BLaER1 treated with 17β-estradiol and CSF1 and Interleukin-3, amounts not matched to agents 10 nM and 100 nM (cell line): ENCODE measurements at regions not wholly inside any gene's neighbourhood (a gene's known extent, or its start where the extent isn't known, plus 50 kb on each side); places are given as distances from the start of the nearest gene placed in this dataset.

Experiments
- H3K27ac ChIP-seq, 11 experiments: shearing (Covaris generic); formaldehyde crosslinking; 2 replicates each; pipeline ENCODE4 v1.8.1; 2022
- H3K27me3 ChIP-seq, 11 experiments: shearing (Covaris generic); formaldehyde crosslinking; 2 replicates each; pipeline ENCODE4 v1.8.1; 2022
- H3K36me3 ChIP-seq, 11 experiments: shearing (Covaris generic); formaldehyde crosslinking; 2 replicates each; pipeline ENCODE4 v1.8.1; 2022
- H3K4me1 ChIP-seq, 10 experiments: shearing (Covaris generic); formaldehyde crosslinking; 2 replicates each; pipeline ENCODE4 v1.8.1; 2022
- H3K4me2 ChIP-seq, 11 experiments: shearing (Covaris generic); formaldehyde crosslinking; 2 replicates each; pipeline ENCODE4 v1.8.1; 2022
- H3K4me3 ChIP-seq, 10 experiments: shearing (Covaris generic); formaldehyde crosslinking; 2 replicates each; pipeline ENCODE4 v1.8.1; 2022
- H3K9ac ChIP-seq, 11 experiments: shearing (Covaris generic); formaldehyde crosslinking; 2 replicates each; pipeline ENCODE4 v1.8.1; 2022
- H3K9me3 ChIP-seq, 11 experiments: shearing (Covaris generic); formaldehyde crosslinking; replicated peaks in 1 of 11; 2 replicates each; pipeline ENCODE4 v1.8.1; 2022
- H4K20me1 ChIP-seq, 11 experiments: shearing (Covaris generic); formaldehyde crosslinking; 2 replicates each; pipeline ENCODE4 v1.8.1; 2022
- Cebpa-rat ChIP-seq, 11 experiments: shearing (Covaris generic); IDR thresholded peaks; 2 replicates each; pipeline ENCODE4 v1.8.1; 2022

DNA sequence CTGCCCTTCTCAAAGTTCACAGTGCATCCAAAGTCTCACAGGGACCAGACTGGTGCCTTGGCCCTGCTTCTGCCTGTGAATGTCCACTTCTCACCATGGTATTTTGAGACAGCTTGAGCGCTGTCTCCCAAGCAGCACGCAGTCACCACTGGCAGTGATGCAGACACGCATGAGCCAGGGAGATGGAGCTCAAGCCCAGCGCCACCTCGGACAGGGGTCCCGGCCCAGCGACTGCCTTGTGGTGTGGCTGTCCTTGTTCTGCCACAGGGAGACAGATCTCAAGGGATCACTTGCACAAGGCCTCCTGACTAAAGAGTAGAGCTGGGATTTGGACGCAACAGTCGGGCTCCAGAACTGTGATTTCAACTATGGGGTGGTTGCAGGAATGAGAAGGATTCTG, 92.6 kb upstream of the MBL2 start:
- Histone ChIP-seq H3K4me3 (no peak overlapping the region), H3K9me3 (peaks cover 19 to 37% (median 27%) of the 10 kb centered on the region in 11 experiments), H3K27ac (no peak overlapping the region), H3K27me3 (no peaks in the 10 kb centered on the region), H3K4me1 (no peaks in the 10 kb centered on the region), H3K36me3 (0 out of 22 replicates have a peak, but pooled peaks cover 0 to 4% (median 0%) of the 10 kb centered on the region in 11 experiments), H3K4me2 (no peak overlapping the region), H4K20me1 (no peaks in the 10 kb centered on the region), H3K9ac (no peak overlapping the region)
- no peak for TF ChIP-seq Cebpa-rat (IDR thresholded peaks at IDR 0.05)

DNA sequence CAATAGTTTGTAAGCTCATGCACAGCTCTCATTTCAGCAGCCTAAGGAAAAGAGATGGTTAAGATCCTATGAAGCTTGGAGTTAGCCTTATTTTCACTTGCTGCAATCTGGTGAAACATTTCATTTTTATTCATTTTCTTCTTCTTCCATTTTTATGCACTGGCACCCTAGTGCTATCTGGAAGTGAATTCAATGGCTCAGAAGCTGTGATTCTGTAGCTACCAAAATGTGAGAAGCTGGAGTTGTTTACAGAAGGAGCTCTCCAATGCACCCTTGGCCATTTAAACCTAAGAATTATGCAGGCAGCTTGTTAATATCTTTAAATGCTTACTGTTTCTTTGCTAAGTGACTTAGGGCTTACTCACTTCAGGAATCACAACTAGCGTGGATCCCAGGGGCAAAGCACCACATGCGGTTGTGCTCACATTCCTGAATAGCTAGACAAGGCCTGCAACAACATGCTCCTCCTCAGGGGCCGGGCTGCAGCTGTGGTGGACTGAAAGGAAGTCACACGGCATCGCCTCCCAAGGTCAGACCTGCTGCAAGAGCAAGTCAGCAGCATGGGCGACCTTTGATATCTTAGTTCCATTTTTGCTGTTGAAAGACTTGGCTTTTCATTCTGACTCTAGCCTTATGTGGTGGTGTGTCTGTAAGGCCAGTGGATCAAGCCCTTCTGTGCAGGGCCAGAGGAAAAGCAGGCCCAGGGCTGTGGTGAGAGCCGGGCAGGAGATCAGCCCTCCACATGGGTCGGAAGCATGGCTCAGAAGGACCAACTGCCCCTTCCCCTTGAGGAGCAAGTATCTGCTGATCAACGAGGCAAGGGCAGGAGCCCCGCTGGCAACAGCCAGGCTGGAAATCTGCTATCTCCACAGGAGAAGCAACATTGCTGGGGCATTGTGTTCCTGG, 91.9 kb upstream of the MBL2 start:
- Histone ChIP-seq H3K9me3 (peaks cover 17 to 32% (median 23%) of the 10 kb centered on the region in 11 experiments), H4K20me1 (no peaks in the 10 kb centered on the region), H3K4me1 (no peaks in the 10 kb centered on the region), H3K4me3 (no peak overlapping the region), H3K9ac (no peak overlapping the region), H3K27me3 (no peaks in the 10 kb centered on the region), H3K36me3 (0 out of 22 replicates have a peak, but pooled peaks cover 0 to 4% (median 0%) of the 10 kb centered on the region in 11 experiments), H3K4me2 (no peak overlapping the region), H3K27ac (no peak overlapping the region)
- no peak for TF ChIP-seq Cebpa-rat (IDR thresholded peaks at IDR 0.05)

DNA sequence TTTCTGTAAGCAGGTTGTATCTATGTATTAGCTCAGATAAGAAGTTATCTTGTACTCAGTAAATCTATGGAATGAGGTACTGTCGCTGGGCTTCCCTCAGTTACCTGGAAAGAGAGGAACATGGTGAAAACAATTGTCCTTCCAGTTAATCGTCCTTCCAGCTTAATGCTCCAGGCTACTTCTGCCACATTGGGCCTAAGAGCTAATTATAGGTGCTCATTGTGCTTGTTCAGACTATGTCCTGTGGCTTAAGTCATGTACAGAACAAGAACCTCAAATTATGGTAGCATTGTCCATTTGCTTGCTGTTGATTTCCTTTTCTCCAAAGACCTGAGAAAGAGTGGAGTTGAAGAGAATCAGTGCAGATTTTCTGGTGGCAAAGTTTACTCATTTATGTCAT, 86.1 kb upstream of the MBL2 start:
- Histone ChIP-seq H3K27ac (no peak overlapping the region), H3K4me2 (no peak overlapping the region), H3K36me3 (no peaks in the 10 kb centered on the region), H3K27me3 (no peaks in the 10 kb centered on the region), H3K9me3 (no peaks in the 10 kb centered on the region), H3K9ac (no peak overlapping the region), H4K20me1 (no peaks in the 10 kb centered on the region), H3K4me1 (peaks cover 0 to 9% (median 0%) of the 10 kb centered on the region in 10 experiments; a peak in 1 of 20 replicates), H3K4me3 (no peak overlapping the region)
- no peak for TF ChIP-seq Cebpa-rat (IDR thresholded peaks at IDR 0.05)

DNA sequence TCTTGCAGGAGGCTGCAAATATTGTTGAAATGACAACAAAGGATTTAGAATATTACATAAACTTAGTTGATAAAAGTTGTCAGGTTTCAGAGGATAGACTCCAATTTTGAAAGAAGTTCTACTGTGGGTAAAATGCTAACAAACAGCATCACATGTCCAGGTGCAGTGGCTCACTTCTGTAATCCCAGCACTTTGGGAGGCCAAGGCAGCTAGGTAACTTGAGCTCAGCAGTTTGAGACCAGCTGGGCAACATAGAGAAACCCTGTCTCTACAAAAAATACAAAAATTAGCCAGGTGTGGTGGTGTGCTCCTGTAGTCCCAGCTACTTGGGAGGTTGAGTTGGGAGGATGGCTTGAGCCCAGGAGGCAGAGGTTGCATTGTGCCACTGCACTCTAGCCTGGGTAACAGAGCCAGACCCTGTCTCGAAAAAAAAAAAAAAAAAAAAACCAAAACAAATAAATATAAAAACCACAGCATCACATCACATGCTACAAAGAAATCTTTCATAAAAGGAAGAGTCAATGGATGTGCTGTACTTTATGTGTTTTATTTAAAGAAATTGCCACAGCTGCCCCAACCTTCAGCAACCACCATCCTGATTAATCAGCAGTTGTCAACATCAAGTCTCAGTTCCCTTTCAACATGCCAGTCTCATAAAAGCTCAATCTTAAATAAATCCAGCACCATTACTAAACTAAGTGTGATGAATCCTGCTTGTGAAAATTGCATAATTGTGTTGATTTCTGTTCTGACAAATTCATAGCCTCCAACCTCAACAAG, 83.2 kb upstream of the MBL2 start:
- Histone ChIP-seq H3K4me3 (no peak overlapping the region), H3K9me3 (0 out of 22 replicates have a peak, but pooled peaks cover 0 to 7% (median 0%) of the 10 kb centered on the region in 11 experiments), H3K27me3 (no peaks in the 10 kb centered on the region), H3K4me2 (peak overlapping the region in 1 of 11 experiments; percentile 34; a peak in 1 of 22 replicates), H3K36me3 (no peaks in the 10 kb centered on the region), H3K4me1 (peaks cover 0 to 9% (median 0%) of the 10 kb centered on the region in 10 experiments; a peak in 1 of 20 replicates), H4K20me1 (no peaks in the 10 kb centered on the region), H3K27ac (no peak overlapping the region), H3K9ac (no peak overlapping the region)
- no peak for TF ChIP-seq Cebpa-rat (IDR thresholded peaks at IDR 0.05)

- no peaks in the 10 kb centered on the region for H4K20me1 ChIP-seq
- no peak for TF ChIP-seq Cebpa-rat (IDR thresholded peaks at IDR 0.05)
- no peaks in the 10 kb centered on the region for H3K27me3 ChIP-seq
- H3K9me3 ChIP-seq = 0 out of 22 replicates have a peak, but pooled peaks cover 0 to 7% (median 0%) of the 10 kb centered on the region in 11 experiments
- H3K9ac ChIP-seq = no peak overlapping the region
- peaks cover 0 to 9% (median 0%) of the 10 kb centered on the region in 10 experiments; a peak in 1 of 20 replicates for H3K4me1 ChIP-seq
- H3K27ac ChIP-seq = no peak overlapping the region
- no peak overlapping the region for H3K4me3 ChIP-seq
- H3K4me2 ChIP-seq = no peak overlapping the region
- H3K36me3 ChIP-seq = no peaks in the 10 kb centered on the region
Measured at GRCh38 chr10:52853704-52854103, 81.1 kb upstream of the MBL2 start.

DNA sequence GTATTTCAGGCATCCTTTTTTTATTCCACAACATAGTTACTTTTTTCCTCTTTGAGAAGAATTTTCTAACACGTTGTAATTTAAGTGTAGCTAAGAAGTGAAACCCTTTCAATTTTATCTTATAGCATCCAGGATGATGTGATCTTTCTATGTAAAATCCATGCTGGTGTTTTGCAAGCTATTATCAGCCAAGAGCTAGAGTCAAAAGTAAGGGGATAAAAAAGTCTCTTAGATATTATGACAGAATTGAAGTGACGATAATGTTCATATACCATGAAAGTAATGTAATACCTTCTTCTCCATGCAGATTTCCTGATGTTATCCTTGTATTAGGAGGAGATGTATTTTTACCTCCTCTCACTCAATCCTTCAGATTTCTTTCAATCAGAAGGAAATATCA, 64.2 kb upstream of the MBL2 start:
- Histone ChIP-seq H3K4me1 (no peaks in the 10 kb centered on the region), H4K20me1 (no peaks in the 10 kb centered on the region), H3K9ac (no peak overlapping the region), H3K4me2 (no peak overlapping the region), H3K4me3 (no peak overlapping the region), H3K9me3 (peaks cover 9 to 17% (median 12%) of the 10 kb centered on the region in 11 experiments; a peak in 18 of 22 replicates), H3K27ac (no peak overlapping the region), H3K27me3 (no peaks in the 10 kb centered on the region), H3K36me3 (no peaks in the 10 kb centered on the region)
- no peak for TF ChIP-seq Cebpa-rat (IDR thresholded peaks at IDR 0.05)
